ENCODE measurements at regions not wholly inside any gene's neighbourhood (a gene's known extent, or its start where the extent isn't known, plus 50 kb on each side); places are given as distances from the start of the nearest gene placed in this dataset.

DNA sequence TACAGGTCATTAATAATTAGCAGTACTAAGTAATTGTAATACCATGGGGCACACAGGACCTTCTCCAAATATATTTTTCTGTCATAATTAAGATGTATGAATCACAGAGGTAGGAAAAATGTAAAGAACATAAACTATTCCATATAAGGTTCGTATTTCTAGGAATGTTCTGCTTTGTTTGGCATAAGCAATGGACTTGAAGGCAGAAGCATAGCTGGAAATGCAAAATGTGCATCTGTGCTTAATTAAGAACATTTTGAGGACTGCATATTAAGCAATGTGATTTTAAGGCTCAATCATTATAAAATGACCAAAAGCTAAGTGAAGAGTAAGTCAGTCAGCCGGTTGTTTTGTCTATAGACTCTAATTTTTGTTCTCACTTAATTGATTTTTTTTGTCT, 123.2 kb downstream of the RBM43 start:
- no peak for TF ChIP-seq POLR2A (IDR thresholded peaks at IDR 0.05)
- 70 to 81% methylated on average over 2 of the region's 2 CpGs for WGBS, 2 donors
- no peak for DNase-seq
- Histone ChIP-seq H3K27me3 (no peaks in the 10 kb centered on the region), H3K27ac (no peak overlapping the region), H3K9me3 (no peaks in the 10 kb centered on the region), H3K4me3 (no peak overlapping the region), H3K4me1 (no peaks in the 10 kb centered on the region), H3K36me3 (ENCODE audit: low read depth, missing control alignments) (no peaks in the 10 kb centered on the region)
- intact Hi-C loops (cut with DNase I; ENCODE audit: low total_unique reads), result no loop called here

DNA sequence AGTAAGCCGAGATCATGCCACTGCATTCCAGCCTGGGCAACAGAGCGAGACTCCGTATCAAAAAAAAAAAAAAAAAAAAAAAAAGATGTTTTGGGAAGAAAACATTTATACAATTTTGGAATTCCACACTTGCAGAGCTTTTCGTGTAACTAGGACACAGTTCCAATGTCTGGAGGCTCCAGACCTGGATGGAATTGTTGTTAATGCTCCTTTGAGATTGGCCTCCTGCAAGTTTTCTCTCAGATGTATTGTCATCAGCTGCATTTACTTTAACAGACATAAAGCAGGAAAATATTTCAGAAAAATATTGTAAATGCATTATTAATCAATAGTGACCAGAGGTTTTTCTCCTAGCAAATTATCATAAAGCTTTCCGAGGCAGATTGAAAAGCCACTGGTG, 124.1 kb downstream of the RBM43 start:
- 77 to 80% methylated on average over 5 of the region's 5 CpGs for WGBS, 2 donors
- intact Hi-C loops (cut with DNase I; ENCODE audit: low total_unique reads), result no loop called here

DNA sequence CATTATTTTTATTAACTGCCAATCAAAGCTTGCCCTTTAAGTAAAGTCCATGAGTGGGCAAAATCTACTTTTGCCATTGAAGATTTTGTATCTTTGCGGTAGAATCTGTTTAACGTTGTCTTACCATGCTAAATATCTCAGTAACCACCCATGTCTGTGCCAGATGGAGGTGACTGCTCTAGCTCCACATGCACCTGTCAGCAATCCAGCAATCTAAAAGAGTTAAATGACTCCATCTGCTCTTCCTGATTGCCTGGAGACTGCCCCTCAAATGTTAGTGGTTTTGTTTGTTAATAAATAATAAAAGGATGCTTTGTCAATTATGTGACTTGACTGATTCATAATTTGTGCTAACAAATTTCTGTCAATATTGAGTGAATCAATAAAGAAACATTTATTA, 141.7 kb downstream of the RBM43 start:
- Histone ChIP-seq H3K4me1 (no peaks in the 10 kb centered on the region), H3K9me3 (no peaks in the 10 kb centered on the region), H3K4me3 (no peak overlapping the region), H3K27me3 (no peaks in the 10 kb centered on the region), H3K36me3 (ENCODE audit: low read depth, missing control alignments) (no peaks in the 10 kb centered on the region), H3K27ac (no peak overlapping the region)
- TF ChIP-seq POLR2A (IDR thresholded peaks at IDR 0.05), result no peak
- DNase-seq, result no peak
- 83 to 94% methylated on average over 2 of the region's 2 CpGs for whole genome bisulfite sequencing, 2 donors
- intact Hi-C loops (cut with DNase I; ENCODE audit: low total_unique reads), result no loop called here

More for the DNA sequence above, 124.1 kb downstream of the RBM43 start:
- Histone ChIP-seq H3K36me3 (ENCODE audit: low read depth, missing control alignments) (no peaks in the 10 kb centered on the region), H3K4me1 (no peaks in the 10 kb centered on the region), H3K27ac (no peak overlapping the region), H3K9me3 (no peaks in the 10 kb centered on the region), H3K27me3 (no peaks in the 10 kb centered on the region), H3K4me3 (no peak overlapping the region)
- no peak for DNase-seq
- TF ChIP-seq POLR2A (IDR thresholded peaks at IDR 0.05), result no peak
- TF ChIP-seq, protein P1, sequence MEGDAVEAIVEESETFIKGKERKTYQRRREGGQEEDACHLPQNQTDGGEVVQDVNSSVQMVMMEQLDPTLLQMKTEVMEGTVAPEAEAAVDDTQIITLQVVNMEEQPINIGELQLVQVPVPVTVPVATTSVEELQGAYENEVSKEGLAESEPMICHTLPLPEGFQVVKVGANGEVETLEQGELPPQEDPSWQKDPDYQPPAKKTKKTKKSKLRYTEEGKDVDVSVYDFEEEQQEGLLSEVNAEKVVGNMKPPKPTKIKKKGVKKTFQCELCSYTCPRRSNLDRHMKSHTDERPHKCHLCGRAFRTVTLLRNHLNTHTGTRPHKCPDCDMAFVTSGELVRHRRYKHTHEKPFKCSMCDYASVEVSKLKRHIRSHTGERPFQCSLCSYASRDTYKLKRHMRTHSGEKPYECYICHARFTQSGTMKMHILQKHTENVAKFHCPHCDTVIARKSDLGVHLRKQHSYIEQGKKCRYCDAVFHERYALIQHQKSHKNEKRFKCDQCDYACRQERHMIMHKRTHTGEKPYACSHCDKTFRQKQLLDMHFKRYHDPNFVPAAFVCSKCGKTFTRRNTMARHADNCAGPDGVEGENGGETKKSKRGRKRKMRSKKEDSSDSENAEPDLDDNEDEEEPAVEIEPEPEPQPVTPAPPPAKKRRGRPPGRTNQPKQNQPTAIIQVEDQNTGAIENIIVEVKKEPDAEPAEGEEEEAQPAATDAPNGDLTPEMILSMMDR (IDR thresholded peaks at IDR 0.05), result no peak

DNA sequence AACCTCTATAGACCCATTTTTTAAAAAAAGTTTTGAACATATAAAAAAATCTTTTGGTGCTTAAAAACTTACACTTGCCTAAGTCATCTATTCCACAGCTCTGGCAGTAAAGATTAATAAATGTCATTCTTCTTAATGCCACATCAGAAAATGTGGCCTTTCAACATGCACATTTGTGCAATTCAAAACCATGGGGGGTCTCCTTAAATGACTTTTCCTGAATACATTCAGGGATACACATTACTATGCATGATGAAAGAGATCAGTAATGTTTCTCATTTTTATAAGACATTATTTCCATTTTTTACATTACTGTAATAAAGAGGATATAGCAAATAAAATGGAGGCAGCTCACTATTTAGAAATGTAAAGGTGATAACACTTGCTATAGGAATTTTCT, 142.3 kb downstream of the RBM43 start:
- Histone ChIP-seq H3K27me3 (no peaks in the 10 kb centered on the region), H3K4me3 (no peak overlapping the region), H3K36me3 (ENCODE audit: low read depth, missing control alignments) (no peaks in the 10 kb centered on the region), H3K4me1 (no peaks in the 10 kb centered on the region), H3K27ac (no peak overlapping the region), H3K9me3 (no peaks in the 10 kb centered on the region)
- intact Hi-C loops (cut with DNase I; ENCODE audit: low total_unique reads), result no loop called here
- TF ChIP-seq POLR2A (IDR thresholded peaks at IDR 0.05), result no peak
- TF ChIP-seq, protein P1 (IDR thresholded peaks at IDR 0.05), result no peak
- no peak for DNase-seq

DNA sequence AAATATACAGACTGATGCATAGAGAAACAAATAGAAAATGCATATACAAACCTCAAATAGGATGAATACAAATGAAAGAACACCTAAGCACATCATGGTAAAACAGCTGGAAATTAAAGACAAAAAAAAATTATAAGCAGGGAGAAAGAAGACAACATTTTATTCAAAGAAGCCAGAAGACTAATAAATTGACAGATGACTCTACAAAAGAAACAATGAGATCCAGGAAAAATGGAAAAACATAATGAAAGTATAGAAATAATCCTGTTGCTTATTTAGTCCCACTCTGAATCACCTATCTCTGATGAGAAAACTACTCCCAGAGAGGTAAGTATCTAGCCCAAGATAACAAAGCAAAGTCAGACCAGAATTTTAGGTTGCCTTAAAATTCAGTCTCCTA, 143.4 kb downstream of the RBM43 start:
- no peak overlapping the region for H3K4me3 ChIP-seq
- no peak overlapping the region for H3K27ac ChIP-seq
- DNase-seq, result no peak
- no peaks in the 10 kb centered on the region for H3K36me3 ChIP-seq (ENCODE audit: low read depth, missing control alignments)
- intact Hi-C loops (cut with DNase I; ENCODE audit: low total_unique reads), result no loop called here
- H3K27me3 ChIP-seq, result no peaks in the 10 kb centered on the region
- no peaks in the 10 kb centered on the region for H3K9me3 ChIP-seq
- no peaks in the 10 kb centered on the region for H3K4me1 ChIP-seq
- TF ChIP-seq, protein P1 (IDR thresholded peaks at IDR 0.05), result no peak

DNA sequence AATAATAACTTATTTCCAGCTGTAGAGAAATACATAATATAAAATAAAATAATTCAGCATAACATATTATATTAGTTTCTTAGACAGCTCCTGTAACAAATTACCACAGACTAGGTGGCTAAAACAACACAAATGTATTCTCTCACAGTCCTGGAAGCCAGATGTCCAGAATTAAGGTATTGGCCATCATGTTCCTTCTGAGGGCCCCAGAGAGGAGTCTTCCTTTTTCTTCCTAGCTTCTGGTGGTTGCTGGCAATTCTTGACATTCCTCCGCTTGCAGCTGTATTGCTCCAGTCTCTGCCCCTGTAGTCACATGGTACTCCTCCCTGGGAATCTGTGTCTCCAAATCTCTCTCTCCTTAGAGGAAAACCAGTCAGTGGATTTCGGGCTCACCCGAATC, 146.8 kb downstream of the RBM43 start:
- Histone ChIP-seq H3K4me3 (no peak overlapping the region), H3K4me1 (no peaks in the 10 kb centered on the region), H3K27me3 (no peaks in the 10 kb centered on the region), H3K9me3 (no peaks in the 10 kb centered on the region), H3K36me3 (ENCODE audit: low read depth, missing control alignments) (no peaks in the 10 kb centered on the region), H3K27ac (no peak overlapping the region)
- no peak for DNase-seq
- WGBS, 2 donors, result 69 to 85% methylated on average over 2 to 3 of the region's 3 CpGs
- intact Hi-C loops (cut with DNase I; ENCODE audit: low total_unique reads), result no loop called here
- TF ChIP-seq, protein P1 (IDR thresholded peaks at IDR 0.05), result no peak
- TF ChIP-seq POLR2A (IDR thresholded peaks at IDR 0.05), result no peak

Measured in testis (tissue), 2 donors.